Neural progenitor cell (in vitro differentiated cells): ENCODE measurements at regions not wholly inside any gene's neighbourhood (a gene's known extent, or its start where the extent isn't known, plus 50 kb on each side); places are given as distances from the start of the nearest gene placed in this dataset.
A peak's percentile ranks its signal among the peaks of the same experiment; 100 is the strongest.

Experiments
- DNase-seq: peaks from one replicate; pipeline ENCODE4 v3.0.0-alpha.2; 2016; ENCODE audit warnings: low spot score
- H2AFZ ChIP-seq: fragments of 200-600 bp; sonication (generic); replicated peaks from 2 replicates; pipeline ENCODE4 v1.6.1; 2016; ENCODE audit warnings: antibody characterized with exemption
- H3F3A ChIP-seq: fragments of 200-600 bp; sonication (generic); 2 replicates; pipeline ENCODE4 v1.6.1; 2016; ENCODE audit warnings: antibody characterized with exemption, low read depth
- H3K27ac ChIP-seq: fragments of 200-600 bp; sonication (generic); 2 replicates; pipeline ENCODE4 v1.5.1; 2016; ENCODE audit warnings: mild to moderate bottlenecking
- H3K27me3 ChIP-seq: fragments of 200-600 bp; sonication (generic); 2 replicates; pipeline ENCODE4 v1.6.1; 2016; ENCODE audit warnings: mild to moderate bottlenecking, moderate library complexity
- H3K36me3 ChIP-seq: fragments of 200-600 bp; sonication (generic); 2 replicates; pipeline ENCODE4 v1.5.1; 2016
- H3K4me1 ChIP-seq: fragments of 200-600 bp; sonication (generic); 2 replicates; pipeline ENCODE4 v1.6.1; 2016; ENCODE audit warnings: mixed run types
- H3K4me2 ChIP-seq: fragments of 200-600 bp; sonication (generic); 2 replicates; pipeline ENCODE4 v1.6.1; 2016
- H3K4me3 ChIP-seq: fragments of 200-600 bp; sonication (generic); 2 replicates; pipeline ENCODE4 v1.5.1; 2016
- H3K79me2 ChIP-seq: fragments of 200-600 bp; sonication (generic); 2 replicates; pipeline ENCODE4 v1.6.1; 2016; ENCODE audit warnings: low read depth
- H3K9ac ChIP-seq: fragments of 200-600 bp; sonication (generic); 2 replicates; pipeline ENCODE4 v1.6.1; 2016
- H3K9me3 ChIP-seq: fragments of 200-600 bp; sonication (generic); 2 replicates; pipeline ENCODE4 v1.5.1; 2016; ENCODE audit warnings: low read depth
- H4K20me1 ChIP-seq: fragments of 200-600 bp; sonication (generic); 2 replicates; pipeline ENCODE4 v1.6.1; 2016; ENCODE audit warnings: low read depth
- H3K27ac Mint-ChIP-seq: 3 replicates; pipeline ENCODE4 v1.8.0; 2021; ENCODE audit warnings: mixed read lengths
- H3K27me3 Mint-ChIP-seq: 2 replicates; pipeline ENCODE4 v1.8.0; 2022; ENCODE audit warnings: low read depth, mild to moderate bottlenecking, inconsistent platforms, moderate library complexity, mixed read lengths; ENCODE audit not compliant: insufficient read depth
- H3K36me3 Mint-ChIP-seq: 3 replicates; pipeline ENCODE4 v1.8.0; 2021; ENCODE audit warnings: mixed read lengths
- H3K4me1 Mint-ChIP-seq: 3 replicates; pipeline ENCODE4 v1.8.0; 2021; ENCODE audit warnings: mixed read lengths
- H3K4me3 Mint-ChIP-seq: 3 replicates; pipeline ENCODE4 v1.8.0; 2021; ENCODE audit warnings: mild to moderate bottlenecking, moderate library complexity, mixed read lengths
- H3K9me3 Mint-ChIP-seq: 3 replicates; pipeline ENCODE4 v1.8.0; 2020; ENCODE audit warnings: mixed read lengths
- EZH2 ChIP-seq: fragments of 200-600 bp; sonication (generic); IDR thresholded peaks from 2 replicates; pipeline ENCODE4 v1.6.1; 2017; ENCODE audit warnings: antibody characterized with exemption, mild to moderate bottlenecking, moderate library complexity
- EZH2phosphoT487 ChIP-seq: fragments of 200-600 bp; sonication (generic); IDR thresholded peaks from 2 replicates; pipeline ENCODE4 v1.6.1; 2017; ENCODE audit warnings: antibody characterized with exemption
- TF ChIP-seq, protein P1 (sequence below): fragments of 200-600 bp; sonication (generic); IDR thresholded peaks from 2 replicates; pipeline ENCODE4 v1.5.1; 2017; ENCODE audit warnings: antibody characterized with exemption, mild to moderate bottlenecking

DNA sequence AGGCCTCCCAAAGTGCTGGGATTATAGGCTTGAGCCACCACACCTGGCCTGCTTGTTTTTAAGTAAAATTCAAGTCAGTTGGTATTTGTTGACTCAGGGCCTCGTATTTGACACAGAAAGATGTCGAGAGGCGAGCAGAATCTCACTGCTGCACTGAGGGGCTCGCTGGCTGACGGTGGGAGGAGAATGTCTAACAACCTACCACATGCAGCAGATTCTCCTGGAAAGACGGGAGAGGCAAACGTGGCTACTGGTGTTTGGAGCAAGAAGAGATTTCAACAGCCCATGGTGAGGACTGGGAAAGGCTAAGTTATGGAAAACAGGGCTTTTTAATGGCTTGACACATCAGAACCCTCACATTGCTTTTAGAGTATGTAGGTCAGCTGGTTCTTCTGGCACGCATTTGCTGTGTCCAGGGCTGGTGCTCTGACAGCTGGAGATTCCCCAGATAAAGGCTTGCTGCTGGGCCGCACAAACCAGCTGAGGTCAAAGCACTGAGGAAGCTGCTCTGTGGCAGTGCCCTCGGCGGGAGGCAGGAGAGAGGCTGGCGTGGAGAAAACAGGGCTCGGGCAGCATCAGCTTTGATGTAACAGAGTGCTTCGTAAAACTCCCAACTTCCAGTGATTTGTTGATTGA is 84.2 kb upstream of the FRMD1 start:
- Mint-ChIP-seq H3K36me3 (no peaks in the 10 kb centered on the region), H3K9me3 (no peaks in the 10 kb centered on the region), H3K27ac (no peak overlapping the region), H3K27me3 (peaks cover 19% of the 10 kb centered on the region), H3K4me1 (peaks cover 38% of the 10 kb centered on the region), H3K4me3 (no peak overlapping the region)
- TF ChIP-seq, protein P1, sequence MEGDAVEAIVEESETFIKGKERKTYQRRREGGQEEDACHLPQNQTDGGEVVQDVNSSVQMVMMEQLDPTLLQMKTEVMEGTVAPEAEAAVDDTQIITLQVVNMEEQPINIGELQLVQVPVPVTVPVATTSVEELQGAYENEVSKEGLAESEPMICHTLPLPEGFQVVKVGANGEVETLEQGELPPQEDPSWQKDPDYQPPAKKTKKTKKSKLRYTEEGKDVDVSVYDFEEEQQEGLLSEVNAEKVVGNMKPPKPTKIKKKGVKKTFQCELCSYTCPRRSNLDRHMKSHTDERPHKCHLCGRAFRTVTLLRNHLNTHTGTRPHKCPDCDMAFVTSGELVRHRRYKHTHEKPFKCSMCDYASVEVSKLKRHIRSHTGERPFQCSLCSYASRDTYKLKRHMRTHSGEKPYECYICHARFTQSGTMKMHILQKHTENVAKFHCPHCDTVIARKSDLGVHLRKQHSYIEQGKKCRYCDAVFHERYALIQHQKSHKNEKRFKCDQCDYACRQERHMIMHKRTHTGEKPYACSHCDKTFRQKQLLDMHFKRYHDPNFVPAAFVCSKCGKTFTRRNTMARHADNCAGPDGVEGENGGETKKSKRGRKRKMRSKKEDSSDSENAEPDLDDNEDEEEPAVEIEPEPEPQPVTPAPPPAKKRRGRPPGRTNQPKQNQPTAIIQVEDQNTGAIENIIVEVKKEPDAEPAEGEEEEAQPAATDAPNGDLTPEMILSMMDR: no peak
- no peak for TF ChIP-seq EZH2phosphoT487
- TF ChIP-seq EZH2: no peak
- Histone ChIP-seq H3K4me1 (peaks cover 20% of the 10 kb centered on the region), H3F3A (no peaks in the 10 kb centered on the region), H3K9me3 (no peaks in the 10 kb centered on the region), H4K20me1 (no peaks in the 10 kb centered on the region), H2AFZ (no peak overlapping the region), H3K4me3 (no peak overlapping the region), H3K27ac (no peak overlapping the region), H3K36me3 (no peaks in the 10 kb centered on the region), H3K9ac (no peak overlapping the region), H3K27me3 (peaks cover 3% of the 10 kb centered on the region), H3K4me2 (peak overlapping the region; percentile 36), H3K79me2 (no peaks in the 10 kb centered on the region)
- peak; percentile 34 for DNase-seq

DNA sequence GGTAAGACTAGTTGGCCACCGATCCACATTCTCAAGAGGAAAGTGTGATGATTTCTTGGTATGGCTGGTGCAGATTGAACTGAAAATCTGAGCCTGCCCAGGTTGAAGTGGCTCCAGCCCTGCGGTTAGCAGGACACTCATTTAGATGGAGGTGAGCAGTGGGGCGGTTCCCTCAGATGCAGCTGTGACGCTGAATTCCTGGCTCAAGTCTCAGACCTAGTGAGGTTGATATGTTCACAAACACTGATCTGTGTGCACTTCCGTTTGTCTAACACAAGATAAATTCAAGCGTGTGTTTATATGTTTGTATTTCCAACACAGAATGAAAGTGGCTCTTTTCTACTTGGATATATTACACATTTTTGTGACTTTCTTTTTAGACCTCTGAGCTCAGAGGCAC is 83.4 kb upstream of the FRMD1 start:
- Histone ChIP-seq H3K4me3 (no peak overlapping the region), H3K27me3 (peaks cover 3% of the 10 kb centered on the region), H4K20me1 (no peaks in the 10 kb centered on the region), H3K4me2 (no peak overlapping the region), H3K36me3 (no peaks in the 10 kb centered on the region), H3K79me2 (no peaks in the 10 kb centered on the region), H3F3A (peaks cover 3% of the 10 kb centered on the region), H3K9me3 (no peaks in the 10 kb centered on the region), H3K9ac (no peak overlapping the region), H2AFZ (no peak overlapping the region), H3K27ac (no peak overlapping the region), H3K4me1 (peaks cover 29% of the 10 kb centered on the region)
- H3K27me3 Mint-ChIP-seq: peaks cover 18% of the 10 kb centered on the region
- no peak for DNase-seq
- no peak overlapping the region for H3K27ac Mint-ChIP-seq
- no peaks in the 10 kb centered on the region for H3K36me3 Mint-ChIP-seq
- peaks cover 46% of the 10 kb centered on the region for H3K4me1 Mint-ChIP-seq
- H3K4me3 Mint-ChIP-seq: no peak overlapping the region
- TF ChIP-seq, protein P1: no peak
- no peak for TF ChIP-seq EZH2
- no peak for TF ChIP-seq EZH2phosphoT487
- no peaks in the 10 kb centered on the region for H3K9me3 Mint-ChIP-seq

DNA sequence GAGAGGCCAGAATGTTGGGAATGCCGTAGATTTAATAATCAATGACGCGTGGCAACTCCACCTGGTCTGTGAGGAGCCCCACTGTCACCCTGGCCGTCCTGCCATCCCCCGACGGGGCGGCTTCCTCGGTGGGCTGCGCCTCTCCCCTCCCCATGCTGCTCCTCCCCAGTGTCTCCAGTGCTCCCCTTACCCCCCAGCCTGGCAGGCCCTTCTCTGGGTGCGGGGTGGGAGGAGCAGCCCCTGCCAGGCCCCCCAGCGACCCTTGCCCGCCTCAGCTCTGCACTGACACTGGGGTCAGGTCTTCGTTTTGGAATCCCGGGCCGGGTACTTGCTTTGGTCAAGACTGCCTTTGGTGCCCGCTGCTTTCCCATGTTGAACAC is 82.3 kb upstream of the FRMD1 start:
- H3K4me1 Mint-ChIP-seq: peaks cover 53% of the 10 kb centered on the region
- no peak for TF ChIP-seq EZH2
- TF ChIP-seq, protein P1: no peak
- no peak for TF ChIP-seq EZH2phosphoT487
- Histone ChIP-seq H3K4me3 (no peak overlapping the region), H3K27me3 (peaks cover 3% of the 10 kb centered on the region), H3K4me2 (no peak overlapping the region), H3K9me3 (no peaks in the 10 kb centered on the region), H3K4me1 (peaks cover 32% of the 10 kb centered on the region), H3F3A (peaks cover 4% of the 10 kb centered on the region), H2AFZ (no peak overlapping the region), H3K79me2 (no peaks in the 10 kb centered on the region), H3K36me3 (no peaks in the 10 kb centered on the region), H4K20me1 (no peaks in the 10 kb centered on the region), H3K9ac (no peak overlapping the region), H3K27ac (no peak overlapping the region)
- no peak overlapping the region for H3K27ac Mint-ChIP-seq
- H3K36me3 Mint-ChIP-seq: no peaks in the 10 kb centered on the region
- peaks cover 22% of the 10 kb centered on the region for H3K27me3 Mint-ChIP-seq
- H3K9me3 Mint-ChIP-seq: no peaks in the 10 kb centered on the region
- DNase-seq: no peak
- H3K4me3 Mint-ChIP-seq: no peak overlapping the region
